ENCODE measurements at regions not wholly inside any gene's neighbourhood (a gene's known extent, or its start where the extent isn't known, plus 50 kb on each side); places are given as distances from the start of the nearest gene placed in this dataset.

DNA sequence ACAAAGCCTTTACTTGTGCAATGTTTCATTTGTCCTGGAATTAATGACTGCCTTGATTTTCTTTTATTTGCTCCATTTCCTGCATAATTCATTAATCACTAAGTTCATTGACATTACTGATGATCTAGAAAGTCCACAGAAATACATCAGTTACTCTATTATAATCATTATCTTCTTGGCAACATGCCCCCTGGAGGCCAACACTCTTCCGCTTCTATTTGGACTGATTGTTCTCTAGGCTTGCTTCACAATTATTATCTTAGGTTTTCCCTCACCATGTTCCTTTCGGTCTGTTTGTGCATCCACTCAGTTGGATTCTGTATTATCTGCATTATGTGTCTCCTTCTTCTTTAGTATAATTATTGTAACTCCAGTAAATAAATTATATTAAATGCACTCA is 461.0 kb upstream of the CDH2 start:
- DNase-seq = no peak
- Histone ChIP-seq H3K36me3 (replicated peaks in 1 of 2; ENCODE audit: insufficient read depth in 1 of 2, low read depth in 2 of 2) (no peaks in the 10 kb centered on the region), H3K27ac (no peak overlapping the region), H3K27me3 (no peaks in the 10 kb centered on the region), H3K4me3 (no peak overlapping the region), H3K9me3 (no peaks in the 10 kb centered on the region), H3K4me1 (no peaks in the 10 kb centered on the region)
- intact Hi-C loops (cut with DNase I) = no loop called here
- WGBS, 2 donors = 59 to 64% methylated on average over 2 of the region's 2 CpGs
- ATAC-seq = no peak
- TF ChIP-seq POLR2A (IDR thresholded peaks at IDR 0.05) (no peak), CTCF (IDR thresholded peaks at IDR 0.05) (no peak)

DNA sequence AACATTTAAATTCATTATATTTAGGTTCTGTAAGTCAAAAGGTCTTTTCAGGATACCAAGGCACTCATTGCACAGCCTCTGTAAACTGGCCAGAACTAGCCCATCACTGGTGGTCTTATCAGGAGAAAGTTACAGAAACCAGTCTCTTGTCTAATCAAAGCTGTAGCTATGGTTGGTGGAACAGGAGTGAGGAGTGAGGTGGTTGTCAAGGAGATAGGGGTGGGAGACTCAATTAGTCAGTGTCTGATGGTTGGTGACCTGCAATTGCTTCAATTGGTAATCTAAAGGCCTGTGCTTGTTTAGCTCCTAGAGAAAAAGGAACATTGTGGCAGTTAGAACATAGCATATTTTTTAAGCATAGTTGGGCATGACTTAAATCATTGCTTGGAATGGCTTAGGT is 458.6 kb upstream of the CDH2 start:
- ATAC-seq (no peak), DNase-seq (no peak)
- Histone ChIP-seq H3K9me3 (no peaks in the 10 kb centered on the region), H3K4me3 (no peak overlapping the region), H3K27me3 (no peaks in the 10 kb centered on the region), H3K4me1 (no peaks in the 10 kb centered on the region), H3K27ac (no peak overlapping the region), H3K36me3 (replicated peaks in 1 of 2; ENCODE audit: insufficient read depth in 1 of 2, low read depth in 2 of 2) (no peaks in the 10 kb centered on the region)
- intact Hi-C loops (cut with DNase I) = no loop called here
- TF ChIP-seq POLR2A (IDR thresholded peaks at IDR 0.05) (no peak), CTCF (IDR thresholded peaks at IDR 0.05) (no peak)

GRCh38 chr18:28626756-28627155 is 449.8 kb upstream of the CDH2 start:
- TF ChIP-seq CTCF (IDR thresholded peaks at IDR 0.05) (no peak), POLR2A (IDR thresholded peaks at IDR 0.05) (no peak)
- H3K9me3 ChIP-seq = no peaks in the 10 kb centered on the region
- ATAC-seq (no peak), DNase-seq (no peak)
- H3K4me1 ChIP-seq = no peaks in the 10 kb centered on the region
- H3K4me3 ChIP-seq = no peak overlapping the region
- no peaks in the 10 kb centered on the region for H3K36me3 ChIP-seq (replicated peaks in 1 of 2; ENCODE audit: insufficient read depth in 1 of 2, low read depth in 2 of 2)
- no peaks in the 10 kb centered on the region for H3K27me3 ChIP-seq
- intact Hi-C loops (cut with DNase I) = no loop called here
- no peak overlapping the region for H3K27ac ChIP-seq

DNA sequence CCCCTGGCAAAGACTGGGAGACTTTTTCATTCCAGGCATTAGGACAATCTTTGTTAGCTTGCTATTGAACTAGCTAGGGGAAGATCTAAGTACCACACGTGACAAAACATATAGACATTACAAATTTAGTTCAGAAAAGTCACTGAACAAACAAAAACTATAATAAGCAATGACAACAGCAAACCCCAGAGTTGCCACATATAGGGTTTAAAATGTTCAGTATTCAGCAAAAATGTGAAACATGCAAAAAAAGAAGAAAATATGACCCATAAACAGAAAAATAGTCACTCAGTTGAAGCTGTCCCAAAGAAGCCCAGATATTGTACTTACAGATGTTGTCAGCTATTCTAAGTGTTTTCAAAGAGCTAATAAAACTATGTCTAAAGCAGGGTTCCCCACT is 431.1 kb upstream of the CDH2 start:
- Histone ChIP-seq H3K4me3 (no peak overlapping the region), H3K36me3 (replicated peaks in 1 of 2; ENCODE audit: insufficient read depth in 1 of 2, low read depth in 2 of 2) (no peaks in the 10 kb centered on the region), H3K9me3 (no peaks in the 10 kb centered on the region), H3K27me3 (no peaks in the 10 kb centered on the region), H3K4me1 (no peaks in the 10 kb centered on the region), H3K27ac (no peak overlapping the region)
- TF ChIP-seq CTCF (IDR thresholded peaks at IDR 0.05) (no peak), POLR2A (IDR thresholded peaks at IDR 0.05) (no peak)
- ATAC-seq = no peak
- DNase-seq = no peak
- WGBS, 2 donors = 0 to 19% methylated on average over 1 of the region's 1 CpG
- intact Hi-C loops (cut with DNase I) = no loop called here

DNA sequence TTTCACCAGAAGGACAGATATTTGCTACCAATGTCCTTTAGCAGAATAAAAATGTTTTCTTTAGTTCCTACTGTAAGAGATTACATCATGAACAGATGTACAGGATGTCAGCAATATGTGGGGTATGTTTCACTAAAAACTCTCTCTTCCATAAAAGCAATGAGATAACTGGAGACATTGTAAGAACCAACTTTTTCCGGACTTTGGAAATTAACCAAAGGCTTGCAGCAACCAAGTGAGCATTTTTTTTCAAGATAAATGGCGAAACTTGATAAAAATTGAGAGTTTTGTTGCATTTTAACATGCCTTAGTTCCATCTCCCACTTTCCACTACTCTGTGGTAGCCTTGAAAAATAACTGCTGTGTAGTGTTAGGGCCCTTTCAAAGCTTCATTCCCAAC is 429.8 kb upstream of the CDH2 start:
- H3K4me3 ChIP-seq = no peak overlapping the region
- intact Hi-C loops (cut with DNase I) = no loop called here
- no peaks in the 10 kb centered on the region for H3K27me3 ChIP-seq
- 40 to 53% methylated on average over 2 of the region's 2 CpGs for whole genome bisulfite sequencing, 2 donors
- no peak for TF ChIP-seq CTCF (IDR thresholded peaks at IDR 0.05)
- no peak for TF ChIP-seq POLR2A (IDR thresholded peaks at IDR 0.05)
- DNase-seq = no peak
- H3K9me3 ChIP-seq = no peaks in the 10 kb centered on the region
- H3K36me3 ChIP-seq (replicated peaks in 1 of 2; ENCODE audit: insufficient read depth in 1 of 2, low read depth in 2 of 2) = no peaks in the 10 kb centered on the region
- H3K4me1 ChIP-seq = no peaks in the 10 kb centered on the region
- no peak overlapping the region for H3K27ac ChIP-seq
- ATAC-seq = no peak

Data from body of pancreas (tissue), 4 donors.